C1 segment of cervical spinal cord (tissue), 14 donors: ENCODE measurements at regions not wholly inside any gene's neighbourhood (a gene's known extent, or its start where the extent isn't known, plus 50 kb on each side); places are given as distances from the start of the nearest gene placed in this dataset.
A peak's percentile ranks its signal among the peaks of the same experiment; 100 is the strongest.

Experiments
- DNase-seq, 14 donors: peaks; one replicate each; lab custom pipeline; 2025; lab: John Stamatoyannopoulos, UW

DNA sequence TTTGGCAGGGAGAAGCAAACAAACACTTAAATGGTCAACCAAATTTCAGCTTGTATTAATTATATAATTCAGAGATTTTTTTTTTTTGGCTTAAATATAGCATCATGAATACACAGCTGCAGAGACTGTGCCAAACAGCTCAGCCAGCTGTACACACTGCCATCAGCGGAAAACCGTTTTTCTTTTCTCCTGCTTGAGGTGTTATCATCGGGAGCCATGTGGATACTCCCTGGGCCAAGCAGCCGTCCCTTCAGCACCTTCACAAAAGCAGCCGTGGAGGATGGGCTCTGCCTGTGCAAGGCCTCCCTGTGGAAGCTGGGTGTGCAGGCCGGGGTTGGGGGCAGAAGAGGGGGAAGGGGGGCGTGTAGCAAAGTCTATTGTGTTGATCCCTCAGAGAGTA is 85.0 kb downstream of the NUF2 start:
- no peak for DNase-seq

DNA sequence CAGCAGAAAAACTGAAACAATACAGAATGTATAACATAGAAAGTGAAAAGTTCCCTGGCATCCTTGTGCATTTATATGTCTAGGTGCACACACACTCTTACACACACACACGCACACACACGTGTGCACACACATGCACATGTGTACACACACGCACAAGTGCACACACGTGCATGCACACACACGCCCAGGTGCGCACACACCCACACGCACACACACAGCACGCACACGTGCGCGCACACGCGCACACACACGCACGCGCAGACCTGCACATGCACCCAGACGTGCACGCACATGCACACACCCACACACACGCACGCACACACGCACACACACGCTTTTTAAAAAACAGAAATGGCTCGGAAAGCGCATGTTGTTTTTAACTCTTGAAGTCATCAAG is 86.5 kb downstream of the NUF2 start:
- DNase-seq = no peak

DNA sequence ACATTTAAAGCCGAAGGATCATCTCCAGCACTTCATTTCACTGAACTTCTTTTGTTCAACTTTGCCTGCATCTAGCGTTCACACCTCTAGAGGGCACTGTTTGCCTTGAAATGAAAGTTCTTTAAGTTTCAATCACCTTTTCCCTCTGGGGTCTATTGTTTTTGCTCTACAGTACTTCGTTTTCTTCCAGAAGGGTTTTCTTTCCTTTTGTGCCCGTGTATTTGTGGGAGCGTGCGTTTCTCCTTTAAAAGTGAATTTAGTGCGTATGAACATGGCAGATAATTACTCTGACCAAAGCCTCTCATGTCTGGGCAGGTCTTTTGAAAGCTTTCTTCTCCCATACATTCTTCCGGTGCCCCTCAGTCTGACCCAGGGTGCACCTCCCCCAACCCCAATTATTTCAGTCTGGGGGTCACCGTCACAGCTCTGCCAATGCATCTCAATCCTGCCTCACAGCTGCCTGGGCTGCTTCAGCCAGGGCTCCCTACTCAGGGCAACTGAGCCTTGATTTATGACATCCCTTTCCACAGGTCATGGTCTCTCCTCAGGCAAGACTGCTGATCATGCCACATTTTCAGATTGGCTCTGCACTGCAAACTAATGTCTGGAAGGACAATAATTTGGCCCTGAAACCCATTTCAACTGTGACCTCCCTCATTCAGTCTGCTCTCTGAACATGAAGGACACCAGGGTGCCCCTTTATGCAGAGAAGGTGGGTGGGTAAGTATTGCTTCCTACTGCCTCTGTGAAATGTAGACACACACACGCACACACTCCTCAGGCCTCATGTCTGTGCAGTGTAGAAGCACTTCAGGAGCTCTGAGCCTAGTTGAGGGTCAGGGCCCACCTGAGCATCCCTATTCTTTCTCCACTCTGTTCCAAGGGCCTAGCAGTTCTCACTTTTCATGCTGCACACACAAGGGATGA is 88.6 kb downstream of the NUF2 start:
- DNase-seq = peak in 4 of 14 donors; percentile 7 to 23 (median 18)

DNA sequence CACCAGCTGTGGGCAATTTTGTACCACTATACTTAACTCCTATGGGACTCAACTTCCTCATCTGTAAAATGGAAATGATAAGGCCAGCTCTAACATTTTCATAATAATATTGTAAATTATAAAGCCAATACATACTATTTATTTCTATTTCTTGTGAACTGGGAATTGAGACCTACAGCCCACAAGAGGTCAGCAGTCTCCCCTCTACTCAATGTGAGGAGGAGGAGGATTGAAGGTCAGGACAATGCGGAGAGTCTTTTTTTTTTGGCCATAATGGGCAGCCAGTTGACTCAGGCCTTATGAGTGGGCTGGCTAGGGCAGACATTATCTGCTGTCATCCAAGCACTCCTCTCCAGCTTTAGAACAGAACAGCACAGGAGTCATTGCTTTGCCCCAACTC is 90.5 kb downstream of the NUF2 start:
- no peak for DNase-seq

DNA sequence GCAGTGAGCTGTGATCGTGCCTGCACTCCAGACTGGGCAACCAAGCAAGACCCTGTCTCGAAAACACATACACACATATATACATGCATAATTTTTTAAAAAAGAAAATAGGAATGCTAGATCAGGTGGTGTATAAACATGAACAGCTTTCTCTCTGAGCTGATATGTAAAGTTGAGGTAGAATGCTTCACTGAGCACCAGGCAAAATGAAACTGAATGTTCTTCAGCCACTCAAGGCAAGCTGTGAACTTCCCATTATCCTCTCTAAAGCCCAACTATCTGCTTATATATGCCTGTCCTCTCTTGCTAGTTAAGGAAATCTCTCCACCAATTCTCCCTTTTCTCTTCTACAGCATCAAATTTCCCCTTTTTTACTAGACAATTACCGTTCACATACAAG is 93.0 kb downstream of the NUF2 start:
- no peak for DNase-seq

DNA sequence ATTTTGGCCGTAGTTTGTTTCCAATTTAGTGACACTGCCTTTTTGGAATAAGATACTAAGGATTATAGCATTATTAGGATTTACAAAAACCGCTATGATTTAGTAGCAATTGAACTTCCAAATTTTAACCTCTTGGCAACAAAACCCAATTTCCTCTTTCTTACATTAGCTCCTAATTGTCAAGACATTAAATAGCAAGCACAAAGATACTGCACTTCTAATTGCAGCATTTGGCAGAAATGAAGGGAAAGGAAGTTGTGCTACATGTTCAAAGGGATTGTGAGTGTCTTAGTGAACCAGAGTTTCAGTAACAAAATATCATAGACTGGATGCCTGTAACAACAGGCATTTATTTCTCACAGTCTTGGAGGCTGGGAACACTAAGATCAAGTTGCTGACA is 99.9 kb downstream of the NUF2 start:
- DNase-seq = no peak

DNA sequence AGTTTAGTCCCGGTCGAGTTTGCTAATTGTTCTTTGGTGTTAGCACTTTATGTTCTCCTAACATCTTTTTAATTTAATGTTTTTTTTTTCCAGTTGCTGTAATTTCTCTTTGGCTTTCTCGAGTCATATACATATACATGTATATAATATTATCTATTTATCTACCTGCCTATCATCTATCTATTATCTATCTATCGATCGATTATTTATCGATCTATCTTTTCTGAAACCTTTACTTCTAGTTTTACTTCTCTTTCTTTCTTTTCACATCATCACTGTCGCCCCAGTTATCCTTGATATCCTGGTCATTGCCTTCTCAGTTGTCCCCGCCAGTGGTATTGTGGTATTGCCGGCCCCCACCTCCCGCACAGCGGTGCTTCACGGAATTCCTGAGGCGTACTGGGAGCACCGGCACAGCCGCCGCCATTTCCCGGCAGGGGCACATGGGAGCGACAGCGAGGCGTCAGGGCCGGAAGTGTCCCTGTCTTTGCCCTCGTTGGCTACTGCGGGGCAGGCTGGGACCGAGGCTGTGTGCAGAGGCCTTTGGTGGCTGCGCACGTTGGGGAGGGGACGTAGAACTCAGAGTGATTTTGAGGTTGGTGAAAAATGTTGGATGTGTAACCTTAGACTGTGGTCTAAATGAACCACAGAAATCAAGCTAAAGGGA is 101.1 kb downstream of the NUF2 start:
- DNase-seq = no peak

DNA sequence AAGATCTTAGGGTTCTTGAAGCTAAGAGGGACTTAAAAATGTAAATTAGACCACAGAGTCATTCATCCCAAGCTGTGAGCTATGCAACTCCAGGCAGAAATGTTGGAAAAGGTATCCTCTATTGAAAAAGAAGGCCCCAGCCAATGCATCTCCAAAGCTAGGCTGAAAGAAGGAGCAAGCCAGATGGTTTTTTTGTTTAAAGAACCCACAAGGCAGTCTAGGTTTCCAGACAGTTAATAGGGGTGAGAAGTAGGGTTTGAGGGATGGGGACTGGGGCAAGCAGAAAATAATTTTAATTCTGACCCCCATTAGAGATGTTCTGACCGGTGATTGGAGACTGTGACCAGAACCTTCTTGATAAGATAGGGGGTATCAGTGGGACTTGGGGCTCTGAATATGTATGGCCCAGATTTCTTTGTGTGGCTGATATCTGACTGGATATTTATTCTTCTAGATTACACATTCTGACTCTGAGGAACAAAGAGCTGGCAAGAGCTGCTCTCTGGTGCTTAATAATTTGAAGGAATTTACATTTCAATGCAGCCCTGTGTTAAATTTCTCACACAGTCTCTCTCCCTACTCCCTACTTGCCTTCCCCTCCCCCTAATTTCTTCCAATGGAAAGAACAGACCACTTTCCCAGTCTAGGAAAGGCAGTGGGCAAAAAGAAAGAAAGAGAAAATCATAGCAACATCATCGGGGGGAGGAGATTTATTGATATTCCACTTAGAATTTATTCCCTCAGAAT is 104.9 kb downstream of the NUF2 start:
- DNase-seq = no peak

DNA sequence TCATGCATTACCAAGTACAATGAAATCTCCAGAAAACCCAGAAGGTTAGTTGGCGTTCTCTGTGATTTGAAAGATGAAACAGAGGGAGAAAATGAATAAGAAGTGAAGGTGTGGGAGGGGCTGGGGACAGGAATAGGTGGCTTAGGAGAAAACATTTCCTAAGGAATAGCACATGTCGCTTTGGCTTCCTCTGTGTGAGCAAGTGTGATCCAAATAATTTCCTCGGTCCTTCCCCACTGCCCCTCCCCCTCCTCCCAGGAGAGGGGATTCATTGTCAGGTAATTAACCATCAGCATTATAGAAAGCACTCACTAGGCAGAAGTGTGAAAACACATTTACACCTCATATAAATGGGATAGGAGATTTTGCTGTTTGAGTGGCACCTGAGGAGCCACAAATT is 105.5 kb downstream of the NUF2 start:
- DNase-seq = no peak

DNA sequence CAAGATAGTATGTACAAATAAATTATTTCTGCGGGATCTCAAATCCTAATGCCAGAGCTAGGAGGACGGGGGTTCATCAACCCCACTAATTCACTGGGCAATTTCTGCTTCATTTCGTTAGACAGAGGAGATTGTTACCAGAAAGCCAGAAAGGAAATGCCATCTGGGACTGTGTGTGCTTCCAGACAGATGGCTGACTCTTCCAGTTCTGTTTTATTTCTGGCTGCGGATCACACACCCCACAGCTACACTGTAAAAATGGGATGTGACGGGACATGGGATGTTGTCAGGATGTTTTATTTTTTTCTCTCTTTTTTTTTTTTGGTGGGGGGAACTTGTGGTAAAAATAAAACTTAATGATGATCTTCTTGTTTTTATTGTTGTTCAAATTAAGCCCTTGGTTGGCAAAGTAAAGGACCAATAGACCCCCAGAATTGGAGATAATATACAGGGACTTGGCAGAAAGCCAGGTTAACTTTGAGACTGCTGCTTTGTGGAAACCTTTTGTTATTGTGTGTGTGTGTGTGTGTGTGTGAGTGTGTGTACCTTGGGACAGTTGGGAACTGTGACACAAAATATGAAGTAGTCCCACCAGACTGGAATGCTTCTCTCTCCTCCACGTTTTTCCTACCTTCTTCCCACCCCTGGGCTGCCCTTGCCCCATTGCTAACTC is 114.5 kb downstream of the NUF2 start:
- DNase-seq = no peak

DNA sequence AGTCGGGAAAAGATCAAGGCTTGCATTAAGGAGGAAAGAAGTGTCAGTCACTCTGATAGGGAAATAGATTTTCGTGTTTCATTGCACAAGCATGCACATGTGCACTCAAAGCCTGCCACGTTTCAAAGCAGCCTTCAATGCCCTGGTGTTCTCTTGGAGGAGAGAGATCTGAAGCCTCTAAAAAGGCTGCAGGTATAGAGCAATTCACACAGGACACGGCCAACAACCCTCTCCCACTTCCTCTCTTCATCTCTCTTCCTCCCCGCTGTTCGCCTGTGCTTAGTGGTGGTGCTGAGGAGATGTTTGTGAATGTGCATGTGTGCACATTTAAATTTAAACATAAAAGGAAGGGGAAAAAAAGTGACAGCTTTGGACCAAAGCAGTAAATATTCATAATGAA is 117.7 kb downstream of the NUF2 start:
- no peak for DNase-seq

DNA sequence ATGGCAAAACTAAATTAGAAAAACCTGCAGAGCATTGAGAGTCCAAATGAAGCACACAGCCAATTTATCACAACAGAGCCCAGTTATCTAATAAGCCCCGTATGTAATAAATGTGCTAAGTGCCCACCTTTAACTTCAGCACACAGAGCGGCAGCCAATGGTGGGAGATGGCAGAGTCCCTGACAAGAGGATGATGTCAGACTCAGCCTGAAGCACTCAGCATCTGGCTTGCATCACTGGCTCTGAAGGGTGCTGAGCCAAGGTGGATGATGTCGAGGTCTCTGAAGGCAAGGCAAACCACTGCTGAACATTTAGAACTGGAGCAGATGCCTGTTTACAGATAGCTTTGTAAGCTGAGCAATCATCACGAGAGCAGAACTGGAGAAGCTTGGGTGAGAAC is 118.3 kb downstream of the NUF2 start:
- DNase-seq = no peak

DNA sequence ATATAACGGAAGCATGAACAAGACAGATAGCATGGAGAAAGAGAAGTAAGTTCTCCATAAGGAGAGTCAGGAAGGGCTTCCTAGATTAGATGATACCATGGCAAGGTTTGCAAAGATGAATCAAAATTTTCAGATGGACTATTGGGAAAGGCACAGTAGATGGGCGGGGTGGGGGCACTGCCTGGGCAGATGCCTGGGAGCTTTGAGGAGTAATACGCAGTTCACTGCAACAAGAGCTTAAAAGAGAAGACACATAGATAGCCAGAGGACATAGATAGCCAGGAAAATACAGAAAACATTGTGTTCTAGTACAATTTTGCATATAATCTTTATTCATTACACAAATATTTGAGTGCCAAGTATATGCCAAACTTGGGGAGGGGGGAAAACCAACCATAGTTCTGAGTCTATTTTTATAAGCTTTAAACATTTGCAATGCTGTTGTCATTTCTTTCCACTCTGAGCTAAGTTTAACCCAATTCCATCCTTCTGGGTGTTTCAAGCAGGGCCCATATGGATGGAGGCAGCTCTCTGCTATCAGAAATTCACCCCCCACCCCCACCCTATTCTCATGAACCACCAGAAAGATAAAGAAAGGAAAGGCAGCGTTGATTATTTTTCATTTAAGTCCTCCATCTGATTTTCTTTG is 120.6 kb downstream of the NUF2 start:
- DNase-seq = no peak

DNA sequence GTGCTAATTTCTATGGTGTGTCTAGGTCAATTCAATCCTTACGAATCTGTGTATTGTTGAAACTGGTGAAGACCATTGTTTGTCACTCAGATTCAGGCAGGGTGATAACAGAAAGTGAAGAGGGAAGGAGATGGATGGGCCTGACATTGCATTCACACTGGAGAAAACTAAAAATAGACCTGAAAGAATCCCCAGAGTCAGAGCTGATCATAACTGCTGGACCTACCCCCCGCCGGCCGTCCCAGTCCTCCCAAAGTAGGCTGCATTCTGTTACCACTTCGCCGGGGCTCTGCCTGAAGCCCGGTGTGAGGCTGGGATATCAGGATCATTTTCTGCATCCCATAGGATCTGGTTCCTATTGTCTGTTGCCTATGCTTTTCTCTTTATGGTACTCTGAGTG is 121.1 kb downstream of the NUF2 start:
- DNase-seq = no peak

DNA sequence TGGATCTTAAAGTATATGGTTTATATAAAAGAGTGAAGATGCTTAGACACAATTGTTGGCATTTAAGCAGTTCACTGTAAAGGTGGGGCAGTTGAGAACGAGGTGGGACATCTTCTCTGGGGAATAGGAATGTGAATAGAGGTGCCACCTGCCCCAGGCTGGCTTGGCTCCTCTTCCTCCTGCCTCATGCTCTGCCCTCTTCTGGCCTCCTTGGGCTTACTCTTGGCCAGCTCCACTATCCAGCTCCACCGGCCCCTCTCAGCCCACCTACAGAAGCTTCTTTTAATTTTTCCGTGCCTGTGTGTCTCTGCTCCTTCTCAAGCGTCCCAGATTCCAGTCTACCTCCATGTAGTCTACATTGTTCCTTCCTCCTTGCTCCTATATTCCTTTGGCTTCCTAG is 122.1 kb downstream of the NUF2 start:
- no peak for DNase-seq

DNA sequence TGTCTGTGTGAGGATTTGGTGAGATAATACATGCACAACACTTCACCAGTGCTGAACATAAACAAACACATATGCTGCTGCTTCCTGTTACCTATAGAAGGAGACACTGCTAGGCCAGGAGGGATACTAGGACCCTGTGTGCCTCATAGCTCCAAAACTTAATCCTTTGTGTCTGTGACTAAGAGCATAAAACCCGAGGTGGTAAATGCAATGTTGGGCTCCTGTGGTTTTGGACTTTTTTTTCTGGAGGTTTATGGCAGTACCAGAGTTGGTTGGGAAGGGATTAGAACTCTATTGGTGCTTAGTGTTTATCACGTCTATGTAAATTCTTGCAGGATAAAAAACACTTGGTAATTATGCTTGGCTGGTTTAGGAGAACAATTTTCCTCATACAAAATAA is 122.9 kb downstream of the NUF2 start:
- DNase-seq = no peak

DNA sequence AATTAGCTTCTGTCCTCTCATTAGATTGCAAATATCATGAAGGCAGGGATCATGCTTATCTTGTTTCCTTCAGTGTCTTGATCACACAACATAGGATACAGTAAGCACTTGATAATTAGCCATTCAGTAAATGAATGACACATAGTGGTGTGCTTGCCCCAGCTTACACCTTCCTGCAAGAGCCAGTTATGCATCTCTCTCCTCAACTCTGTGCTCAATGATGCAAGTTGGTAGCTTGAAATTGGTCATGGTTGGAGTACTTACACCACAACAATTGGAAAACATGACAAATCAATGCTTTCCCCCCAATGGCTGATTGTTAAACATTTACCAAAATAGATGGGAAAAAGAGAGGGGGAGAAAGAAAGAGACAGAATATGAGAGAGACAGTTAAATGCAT is 129.2 kb downstream of the NUF2 start:
- no peak for DNase-seq

DNA sequence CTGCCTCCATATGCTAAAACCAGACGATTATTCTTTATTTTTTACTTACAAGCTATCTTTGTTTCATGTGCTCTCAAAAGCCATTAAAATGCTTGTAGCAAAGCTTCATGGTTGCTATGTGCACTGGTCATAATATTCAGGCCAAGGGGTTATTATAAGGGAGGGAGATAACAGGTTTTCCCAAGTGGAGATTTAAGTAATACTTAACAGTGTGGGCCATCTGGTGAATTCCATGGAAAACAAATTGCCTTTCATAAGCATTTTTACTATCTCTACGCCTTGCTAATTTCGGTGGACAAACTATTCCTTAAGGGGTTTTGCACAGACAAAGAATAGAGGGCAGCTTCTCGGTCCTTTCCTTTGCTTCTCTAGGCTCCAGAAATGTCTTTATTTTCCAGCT is 137.8 kb downstream of the NUF2 start:
- no peak for DNase-seq

DNA sequence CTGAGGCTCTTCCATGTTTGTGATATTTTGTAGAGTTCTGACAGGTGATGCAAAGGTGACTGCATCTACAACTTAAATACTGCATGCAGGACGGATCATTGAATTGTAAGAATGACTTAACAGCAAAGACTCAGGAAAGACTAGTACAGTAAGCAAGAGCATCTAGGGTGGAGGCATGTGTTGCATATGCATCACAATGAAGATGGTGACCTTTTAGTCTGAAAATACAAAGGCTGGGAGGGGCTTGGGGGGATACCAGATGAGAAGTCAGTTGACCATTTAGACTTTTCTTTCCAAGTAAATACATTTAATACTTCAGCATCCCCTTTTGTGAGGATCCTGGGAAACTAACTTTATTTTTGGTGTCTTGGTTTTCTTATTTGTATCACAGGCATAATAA is 145.5 kb downstream of the NUF2 start:
- no peak for DNase-seq

DNA sequence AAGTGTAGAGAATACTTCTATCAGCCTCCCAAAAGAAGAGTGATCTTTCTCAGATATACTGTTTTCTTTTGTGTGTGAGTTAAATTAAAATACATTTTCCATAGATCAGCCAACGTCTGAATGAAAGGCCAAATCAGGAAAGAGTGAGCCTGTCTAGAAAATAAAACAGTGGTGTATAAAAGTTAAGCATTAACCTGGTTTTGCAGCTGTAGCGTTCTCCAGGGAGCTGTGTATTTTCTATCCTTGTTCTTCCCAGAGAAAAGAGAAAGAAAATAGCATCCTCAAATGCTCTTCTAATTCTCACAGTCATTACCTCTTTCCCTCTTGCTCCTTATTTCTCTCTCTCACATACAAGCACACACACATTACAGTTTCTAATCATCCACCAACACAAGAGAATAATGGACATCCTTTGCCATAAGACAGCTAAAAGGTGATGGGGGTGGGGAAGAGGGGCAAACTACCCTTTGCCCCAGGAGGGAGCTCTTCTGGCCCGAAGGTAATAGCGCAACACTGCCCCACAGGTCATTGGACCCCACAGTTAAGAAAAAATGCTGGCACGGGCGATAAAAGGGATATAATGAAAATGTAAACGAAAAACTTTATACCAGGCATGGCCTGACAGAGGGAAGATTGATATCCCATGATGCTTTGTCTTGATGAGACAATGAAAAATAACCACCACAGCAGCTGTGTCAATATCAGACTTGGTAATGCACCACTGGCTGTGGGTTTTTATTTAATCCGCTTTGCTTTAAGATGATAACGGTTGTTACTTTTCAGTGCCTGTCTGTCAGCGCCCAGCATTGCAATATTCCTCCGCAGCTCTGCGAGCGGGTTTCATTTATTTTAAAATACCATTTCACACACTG is 150.3 kb downstream of the NUF2 start:
- no peak for DNase-seq
